22Rv1 (cell line): ENCODE measurements at regions not wholly inside any gene's neighbourhood (a gene's known extent, or its start where the extent isn't known, plus 50 kb on each side); places are given as distances from the start of the nearest gene placed in this dataset.

Experiments
- ZFX ChIP-seq: fragments of 450-650 bp; IDR thresholded peaks from 2 replicates; pipeline ENCODE4 v1.6.1; 2017; ENCODE audit warnings: antibody characterized with exemption, borderline replicate concordance
- TF ChIP-seq, protein P1 (sequence below): fragments of 450-650 bp; IDR thresholded peaks from 2 replicates; pipeline ENCODE4 v1.5.1; 2017; ENCODE audit warnings: mild to moderate bottlenecking

- TF ChIP-seq, protein P1, sequence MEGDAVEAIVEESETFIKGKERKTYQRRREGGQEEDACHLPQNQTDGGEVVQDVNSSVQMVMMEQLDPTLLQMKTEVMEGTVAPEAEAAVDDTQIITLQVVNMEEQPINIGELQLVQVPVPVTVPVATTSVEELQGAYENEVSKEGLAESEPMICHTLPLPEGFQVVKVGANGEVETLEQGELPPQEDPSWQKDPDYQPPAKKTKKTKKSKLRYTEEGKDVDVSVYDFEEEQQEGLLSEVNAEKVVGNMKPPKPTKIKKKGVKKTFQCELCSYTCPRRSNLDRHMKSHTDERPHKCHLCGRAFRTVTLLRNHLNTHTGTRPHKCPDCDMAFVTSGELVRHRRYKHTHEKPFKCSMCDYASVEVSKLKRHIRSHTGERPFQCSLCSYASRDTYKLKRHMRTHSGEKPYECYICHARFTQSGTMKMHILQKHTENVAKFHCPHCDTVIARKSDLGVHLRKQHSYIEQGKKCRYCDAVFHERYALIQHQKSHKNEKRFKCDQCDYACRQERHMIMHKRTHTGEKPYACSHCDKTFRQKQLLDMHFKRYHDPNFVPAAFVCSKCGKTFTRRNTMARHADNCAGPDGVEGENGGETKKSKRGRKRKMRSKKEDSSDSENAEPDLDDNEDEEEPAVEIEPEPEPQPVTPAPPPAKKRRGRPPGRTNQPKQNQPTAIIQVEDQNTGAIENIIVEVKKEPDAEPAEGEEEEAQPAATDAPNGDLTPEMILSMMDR, result no peak
- no peak for TF ChIP-seq ZFX
Observed at GRCh38 chr13:74922963-74923362, 559.0 kb downstream of the TBC1D4 start.
